OCI-LY7 (cell line): ENCODE measurements at regions not wholly inside any gene's neighbourhood (a gene's known extent, or its start where the extent isn't known, plus 50 kb on each side); places are given as distances from the start of the nearest gene placed in this dataset.

Source experiments
- BruUV-seq: library from RNA; stranded (reverse); fragments of 400-500 nt; replicated peaks from 2 replicates; lab custom pipeline; 2021; lab: Mats Ljungman, UMichigan
- CTCF ChIA-PET: fragments of 300-600 bp; sonication (Branson Sonifier 250); formaldehyde crosslinking; loops from one replicate; lab custom pipeline; 2022; ENCODE audit warnings: antibody characterized with exemption; ENCODE audit not compliant: unreplicated experiment; lab: Charles Lee
- POLR2A ChIA-PET: fragments of 300-600 bp; sonication (Branson Sonifier 250); formaldehyde crosslinking; loops from one replicate; lab custom pipeline; 2022; ENCODE audit warnings: antibody characterized with exemption; lab: Charles Lee
- DNase-seq: peaks from one replicate; pipeline ENCODE4 v3.0.0-alpha.2; 2015; ENCODE audit warnings: low spot score
- H2AFZ ChIP-seq: fragments of 200-600 bp; sonication (generic), shearing (Covaris generic); 2 replicates; pipeline ENCODE4 v1.6.1; 2014; ENCODE audit warnings: mild to moderate bottlenecking, antibody characterized with exemption, low read length, moderate library complexity
- H3K27ac ChIP-seq: fragments of 200-600 bp; sonication (generic); 2 replicates; pipeline ENCODE4 v1.5.1; 2014; ENCODE audit warnings: mixed run types, low read depth, mild to moderate bottlenecking, moderate library complexity, low read length, inconsistent platforms; ENCODE audit not compliant: poor library complexity, severe bottlenecking
- H3K36me3 ChIP-seq: fragments of 200-600 bp; sonication (generic); 2 replicates; pipeline ENCODE4 v1.6.1; 2014; ENCODE audit warnings: mild to moderate bottlenecking, antibody characterized with exemption, low read length, moderate library complexity, mixed read lengths; ENCODE audit not compliant: insufficient read depth
- H3K4me1 ChIP-seq: fragments of 200-600 bp; sonication (generic); 2 replicates; pipeline ENCODE4 v1.5.1; 2014; ENCODE audit warnings: mild to moderate bottlenecking, low read length; ENCODE audit not compliant: insufficient read depth, poor library complexity, severe bottlenecking
- H3K4me2 ChIP-seq: fragments of 200-600 bp; sonication (generic); 2 replicates; pipeline ENCODE4 v1.6.1; 2014; ENCODE audit warnings: mild to moderate bottlenecking, low read length
- H3K4me3 ChIP-seq: fragments of 200-600 bp; sonication (generic); 2 replicates; pipeline ENCODE4 v1.5.1; 2014; ENCODE audit warnings: mild to moderate bottlenecking, low read depth, low read length; ENCODE audit not compliant: poor library complexity, severe bottlenecking
- H3K79me2 ChIP-seq: fragments of 200-600 bp; sonication (generic); 2 replicates; pipeline ENCODE4 v1.6.1; 2016; ENCODE audit warnings: low read depth, mild to moderate bottlenecking, low read length, moderate library complexity, mixed read lengths; ENCODE audit not compliant: insufficient read depth
- H3K9me2 ChIP-seq: fragments of 200-600 bp; sonication (generic); 2 replicates; pipeline ENCODE4 v1.6.1; 2016; ENCODE audit warnings: mild to moderate bottlenecking, low read length, mixed read lengths; ENCODE audit not compliant: insufficient read depth
- H3K9me3 ChIP-seq: fragments of 200-600 bp; sonication (generic); 2 replicates; pipeline ENCODE4 v1.6.1; 2014; ENCODE audit warnings: mild to moderate bottlenecking, mixed run types, low read length, mixed read lengths
- H4K20me1 ChIP-seq: fragments of 200-600 bp; sonication (generic); 2 replicates; pipeline ENCODE4 v1.6.1; 2014; ENCODE audit warnings: mild to moderate bottlenecking, antibody characterized with exemption, low read length, moderate library complexity, mixed read lengths; ENCODE audit not compliant: insufficient read depth
- CTCF ChIP-seq: fragments of 200-600 bp; sonication (generic); conservative IDR thresholded peaks from 2 replicates; pipeline ENCODE4 v1.5.1; 2014; ENCODE audit warnings: mild to moderate bottlenecking, antibody characterized with exemption, low read length, moderate library complexity, mixed read lengths
- EZH2phosphoT487 ChIP-seq: fragments of 200-600 bp; sonication (generic); IDR thresholded peaks from 2 replicates; pipeline ENCODE4 v1.6.1; 2018; ENCODE audit warnings: low read depth, borderline replicate concordance, mild to moderate bottlenecking, mixed run types, antibody characterized with exemption, low read length, moderate library complexity, mixed read lengths
- intact Hi-C: fragments of 100-400 bp; cut with micrococcal nuclease; formaldehyde crosslinking; loops from one replicate; pipeline ENCODE4 v1.10.0; 2022; ENCODE audit not compliant: unreplicated experiment

DNA sequence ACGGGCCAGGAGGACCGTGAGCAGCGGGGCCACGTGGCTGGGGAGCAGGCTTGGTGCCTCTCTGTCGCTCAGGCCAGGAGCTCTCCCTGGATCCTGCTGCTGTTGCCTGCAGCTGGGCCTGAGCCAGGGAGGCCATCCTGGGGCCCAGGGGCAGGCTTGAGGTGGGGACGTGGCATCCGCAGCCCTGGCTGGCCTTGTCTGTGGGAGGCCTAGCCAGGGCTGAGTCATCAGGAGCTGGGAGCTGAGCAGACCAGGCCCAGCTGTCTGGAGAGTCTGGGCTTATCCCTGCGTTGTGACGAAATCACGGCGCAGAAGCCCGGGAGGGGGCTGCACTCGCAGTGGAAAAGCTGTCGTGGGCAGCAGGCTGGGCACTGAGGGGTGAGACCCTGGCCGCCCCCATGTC lies 138.8 kb upstream of the COL5A1 start:
- no peaks in the 10 kb centered on the region for H3K79me2 ChIP-seq
- POLR2A ChIA-PET = no interaction called here
- no peaks in the 10 kb centered on the region for H3K9me3 ChIP-seq
- no peak for DNase-seq
- no peaks in the 10 kb centered on the region for H3K36me3 ChIP-seq
- H4K20me1 ChIP-seq = no peaks in the 10 kb centered on the region
- no peak overlapping the region for H3K4me3 ChIP-seq
- BruUV-seq = no TSS peak
- intact Hi-C loops = no loop called here
- H2AFZ ChIP-seq = no peak overlapping the region
- H3K4me1 ChIP-seq = no peaks in the 10 kb centered on the region
- no peak overlapping the region for H3K27ac ChIP-seq
- no peaks in the 10 kb centered on the region for H3K9me2 ChIP-seq
- no peak for TF ChIP-seq CTCF
- TF ChIP-seq EZH2phosphoT487 = no peak
- CTCF ChIA-PET = no interaction called here
- H3K4me2 ChIP-seq = no peak overlapping the region

- Histone ChIP-seq H3K36me3 (no peaks in the 10 kb centered on the region), H3K9me3 (no peaks in the 10 kb centered on the region), H3K79me2 (no peaks in the 10 kb centered on the region), H3K4me1 (no peaks in the 10 kb centered on the region), H3K9me2 (no peaks in the 10 kb centered on the region), H3K27ac (no peak overlapping the region), H4K20me1 (no peaks in the 10 kb centered on the region), H3K4me3 (no peak overlapping the region), H2AFZ (no peak overlapping the region), H3K4me2 (no peak overlapping the region)
- TF ChIP-seq CTCF (no peak), EZH2phosphoT487 (no peak)
- POLR2A ChIA-PET = no interaction called here
- CTCF ChIA-PET = no interaction called here
- DNase-seq = no peak
- BruUV-seq = no TSS peak
- intact Hi-C loops = no loop called here
Observed at GRCh38 chr9:134503301-134504105, 138.1 kb upstream of the COL5A1 start.

DNA sequence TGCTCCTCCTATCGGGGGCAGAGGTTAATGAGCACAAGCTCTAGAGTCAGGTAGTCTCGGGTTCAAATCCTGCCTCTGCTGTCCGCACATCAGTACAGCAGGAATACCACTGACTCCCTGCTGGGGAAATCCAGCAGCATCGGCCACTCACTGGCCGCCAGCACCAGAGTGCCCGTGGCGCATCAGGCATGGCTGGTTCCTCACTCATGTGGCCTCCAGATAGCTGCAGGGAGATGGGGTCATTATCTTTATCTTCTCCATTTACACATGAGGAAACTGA lies 137.6 kb upstream of the COL5A1 start:
- CTCF ChIA-PET = no interaction called here
- no peak overlapping the region for H3K4me2 ChIP-seq
- H3K27ac ChIP-seq = no peak overlapping the region
- H3K9me2 ChIP-seq = no peaks in the 10 kb centered on the region
- POLR2A ChIA-PET = no interaction called here
- no peak overlapping the region for H2AFZ ChIP-seq
- H3K79me2 ChIP-seq = no peaks in the 10 kb centered on the region
- no peak overlapping the region for H3K4me3 ChIP-seq
- intact Hi-C loops = no loop called here
- BruUV-seq = no TSS peak
- TF ChIP-seq CTCF (no peak), EZH2phosphoT487 (no peak)
- H4K20me1 ChIP-seq = no peaks in the 10 kb centered on the region
- DNase-seq = no peak
- H3K9me3 ChIP-seq = no peaks in the 10 kb centered on the region
- H3K4me1 ChIP-seq = no peaks in the 10 kb centered on the region
- no peaks in the 10 kb centered on the region for H3K36me3 ChIP-seq
